Amniotic stem cell (primary cell): ENCODE measurements at regions not wholly inside any gene's neighbourhood (a gene's known extent, or its start where the extent isn't known, plus 50 kb on each side); places are given as distances from the start of the nearest gene placed in this dataset.

Source experiments
- DNase-seq: peaks from one replicate; lab custom pipeline; 2025; lab: John Stamatoyannopoulos, UW

DNA sequence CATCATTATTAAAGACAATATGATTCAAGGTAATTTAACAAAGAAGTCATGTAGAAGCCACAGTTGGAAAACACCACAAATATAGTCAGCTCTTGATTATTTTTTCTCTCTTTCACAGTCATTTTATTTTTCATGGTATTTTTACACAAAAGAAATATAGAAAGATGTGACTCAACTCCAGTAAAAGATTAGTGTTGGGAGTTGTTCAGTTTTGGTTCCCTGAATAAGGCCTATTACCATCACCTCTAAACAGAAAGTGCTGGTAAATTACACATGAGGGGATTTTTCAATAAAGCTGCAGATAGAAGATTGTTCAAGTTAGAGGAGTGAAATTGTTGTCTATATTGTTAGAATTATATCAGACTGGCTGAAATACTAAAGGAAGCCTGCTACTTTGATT lies 107.0 kb downstream of the DDIT4L start:
- DNase-seq = no peak

DNA sequence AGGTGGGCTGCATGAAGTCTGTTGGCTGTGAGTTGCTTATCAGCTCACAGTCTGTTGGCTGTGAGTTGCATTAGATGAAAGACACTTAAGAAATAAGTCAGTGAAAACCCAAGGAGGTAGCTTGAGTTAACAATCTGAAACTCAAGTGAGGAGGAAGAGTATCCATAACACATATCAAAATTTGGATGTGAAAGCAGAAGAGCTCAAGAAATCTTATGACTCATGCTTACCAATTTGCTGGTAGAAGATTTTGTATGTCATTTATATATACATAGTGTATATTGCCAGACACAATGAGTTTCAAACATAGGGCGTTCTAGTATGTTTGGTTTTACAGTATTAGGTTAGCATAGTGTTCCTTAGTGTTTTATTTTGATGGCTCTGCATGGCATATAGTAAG lies 107.4 kb downstream of the DDIT4L start:
- no peak for DNase-seq

DNA sequence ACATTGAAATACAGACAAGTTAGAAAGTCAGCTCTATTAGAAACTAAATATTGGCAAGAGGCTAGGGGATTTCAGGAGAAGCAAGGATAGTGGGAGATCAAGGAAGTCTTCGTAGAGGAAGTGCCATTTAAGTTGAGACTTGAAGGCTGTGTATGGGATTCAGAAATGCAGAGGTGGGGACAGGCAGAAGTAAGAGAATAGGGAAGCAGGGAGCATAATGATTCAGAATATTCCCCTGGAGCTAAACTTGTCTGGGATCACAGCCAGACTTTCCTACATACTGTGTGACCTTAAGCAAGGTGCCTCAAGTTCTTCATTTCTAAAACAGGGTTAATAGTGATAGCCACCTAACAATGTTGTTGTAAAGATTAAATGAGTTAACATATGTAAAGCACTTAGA lies 108.8 kb downstream of the DDIT4L start:
- no peak for DNase-seq

DNA sequence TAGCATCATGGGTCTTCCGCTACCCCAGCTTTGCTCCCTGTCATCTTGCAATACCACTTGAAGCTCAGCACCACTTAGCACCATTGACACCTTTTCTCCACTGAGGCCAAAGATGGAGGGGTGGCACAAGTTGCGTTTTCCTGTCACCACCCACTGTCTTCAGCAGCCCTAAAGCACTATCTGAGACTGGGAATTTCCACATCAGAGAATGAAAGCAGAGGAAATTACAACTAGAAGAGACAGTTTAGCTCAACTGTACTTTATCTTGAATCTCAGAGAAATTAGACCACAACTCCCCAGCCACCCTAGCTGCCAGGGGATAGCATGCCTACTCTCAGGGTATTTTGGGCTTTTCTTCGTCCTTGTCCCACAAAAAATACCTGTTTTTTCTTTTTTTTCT lies 111.0 kb downstream of the DDIT4L start:
- no peak for DNase-seq

DNA sequence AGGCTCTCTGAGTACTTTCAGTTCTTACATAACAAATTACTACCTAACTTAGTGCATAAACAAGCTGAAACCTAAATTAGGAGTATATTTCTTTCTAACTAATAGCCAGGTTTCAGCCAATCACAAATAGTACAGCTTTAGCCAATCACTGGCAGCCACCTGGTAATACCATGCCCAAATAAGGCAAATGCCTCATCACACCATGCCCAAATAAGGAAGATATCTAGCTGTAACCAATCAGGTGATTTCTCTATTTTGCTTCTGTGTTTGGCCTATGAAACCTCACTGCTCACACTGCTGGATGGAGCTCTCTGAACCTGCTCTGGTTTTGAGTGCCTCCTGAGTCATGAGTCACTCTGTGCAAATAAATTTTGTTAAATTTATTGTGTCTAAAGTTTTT lies 113.5 kb downstream of the DDIT4L start:
- DNase-seq = no peak

DNA sequence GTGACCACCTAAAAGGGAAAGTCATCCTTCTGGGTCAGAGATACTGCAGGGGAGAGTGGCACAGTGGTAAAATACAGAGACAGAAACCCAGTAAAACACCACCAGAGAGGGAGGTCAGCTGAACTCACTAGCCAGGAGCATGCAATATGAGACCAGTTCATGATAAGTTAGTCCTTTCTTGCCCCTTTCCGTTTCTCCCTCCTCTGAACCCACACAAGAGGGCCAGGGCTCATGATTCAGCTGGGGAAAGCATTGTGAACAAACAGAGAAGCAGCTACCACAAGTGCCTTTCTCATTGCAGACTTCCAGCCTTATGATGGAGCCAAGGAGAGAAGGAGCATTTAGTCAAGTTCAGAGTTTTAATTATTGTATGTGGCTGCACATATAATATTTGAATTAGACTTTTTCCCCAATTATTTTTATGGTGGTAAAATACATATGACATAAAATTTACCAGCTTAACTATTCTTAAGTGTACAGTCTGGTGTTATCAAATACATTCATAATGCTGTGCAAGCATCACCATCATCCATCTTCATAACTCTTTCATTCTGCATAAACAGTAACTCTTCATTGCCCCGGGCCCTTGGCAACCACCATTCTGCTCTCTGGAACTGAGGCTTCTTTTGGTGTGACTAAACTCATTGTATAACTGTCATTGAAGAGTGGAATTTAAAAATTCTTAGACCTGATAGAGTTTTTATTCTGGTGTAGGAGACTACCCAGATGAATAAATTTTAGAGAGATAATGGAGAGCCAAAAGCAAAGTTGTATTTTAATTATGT lies 114.6 kb downstream of the DDIT4L start:
- no peak for DNase-seq

DNA sequence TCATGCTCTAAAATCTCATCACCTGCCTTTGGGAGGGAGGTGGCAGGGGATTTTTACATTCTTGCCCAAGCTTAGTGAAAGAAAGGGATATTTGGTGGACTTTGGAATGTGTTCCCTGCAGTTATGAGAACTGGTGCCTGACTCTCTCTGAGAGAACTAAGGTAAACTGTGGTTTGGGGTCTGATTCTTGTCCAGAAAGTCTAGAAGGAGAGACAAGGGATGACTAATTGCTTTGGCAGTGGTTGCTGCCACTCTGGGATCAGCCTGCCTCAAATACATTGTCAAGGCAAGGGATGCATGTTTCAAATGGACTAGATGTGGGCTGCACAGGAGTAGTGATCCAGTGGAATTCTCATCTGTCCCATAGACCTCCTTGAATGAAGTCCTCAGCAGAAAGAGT lies 115.2 kb downstream of the DDIT4L start:
- no peak for DNase-seq

DNA sequence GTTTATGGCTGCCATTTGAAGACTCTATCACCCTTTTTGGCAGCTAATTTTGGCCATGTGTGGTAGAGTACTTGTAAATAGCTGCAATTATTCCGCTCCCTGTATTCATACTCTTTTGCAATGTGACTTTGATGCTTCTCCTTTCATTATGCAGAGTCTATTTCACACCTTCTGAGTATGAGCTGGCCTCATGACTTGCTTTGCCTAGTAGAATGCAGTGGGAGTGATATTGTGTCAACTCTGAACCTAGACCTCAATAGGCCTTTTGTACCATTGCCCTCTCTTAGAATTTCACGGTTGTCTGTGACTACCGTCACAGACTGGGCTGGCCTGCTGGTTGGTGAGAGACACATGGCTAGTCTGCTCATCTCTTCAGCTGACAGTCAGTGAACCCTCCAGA lies 118.8 kb downstream of the DDIT4L start:
- DNase-seq = no peak

DNA sequence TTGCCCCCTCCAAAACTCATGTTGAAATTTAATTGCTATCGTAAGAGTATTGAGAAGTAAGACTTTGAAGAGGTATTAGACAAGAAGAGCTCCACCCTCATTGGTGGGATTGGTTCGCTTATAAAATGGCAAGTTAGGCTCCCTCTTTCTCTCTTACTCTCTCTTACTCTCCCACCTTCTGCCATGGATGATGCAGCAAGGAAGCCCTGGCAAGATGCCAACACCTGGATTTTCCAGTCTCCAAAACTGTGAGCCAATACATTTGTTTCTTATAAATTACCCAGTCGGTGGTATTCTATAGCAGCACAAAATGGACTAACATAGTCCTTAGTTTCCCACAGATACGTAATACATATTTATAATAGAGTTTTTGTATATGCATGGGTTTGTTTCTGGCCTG lies 119.4 kb downstream of the DDIT4L start:
- no peak for DNase-seq

DNA sequence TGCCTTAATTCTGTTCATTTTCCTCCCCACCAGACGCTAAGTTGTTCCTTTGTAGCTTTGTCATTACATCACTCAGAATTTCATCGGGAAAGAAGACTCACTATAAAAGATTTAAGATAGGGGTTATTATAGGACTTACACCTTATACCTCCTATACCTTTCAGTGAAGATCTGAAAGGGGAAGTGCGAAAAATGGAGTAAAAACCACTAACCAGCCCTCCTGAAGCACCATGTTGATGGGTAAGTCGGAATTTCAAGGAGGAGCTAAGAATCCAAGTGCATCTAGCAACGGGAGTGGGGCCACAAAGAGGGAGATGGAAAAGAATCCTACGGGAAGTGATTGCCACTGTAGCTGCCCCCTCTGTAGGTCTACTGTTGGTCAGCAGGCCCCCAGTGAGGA lies 119.1 kb upstream of the H2AZ1 start:
- no peak for DNase-seq

DNA sequence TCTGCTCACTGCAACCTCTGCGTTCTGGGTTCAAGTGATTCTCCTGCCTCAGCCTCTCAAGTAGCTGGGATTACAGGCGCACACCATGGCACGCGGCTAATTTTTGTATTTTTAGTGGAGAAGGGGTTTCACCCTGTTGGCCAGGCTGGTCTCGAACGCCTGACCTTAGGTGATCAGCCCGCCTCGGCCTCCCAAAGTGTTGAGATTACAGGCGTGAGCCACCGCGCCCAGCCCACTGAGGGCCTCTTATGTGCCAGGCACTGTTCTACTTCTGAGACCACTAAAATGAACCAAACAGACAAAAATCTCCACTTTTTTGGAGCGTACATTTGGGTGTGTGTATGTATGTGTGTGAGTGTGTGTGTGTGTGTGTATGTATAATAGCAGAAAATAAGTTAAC lies 117.2 kb upstream of the H2AZ1 start:
- DNase-seq = no peak

DNA sequence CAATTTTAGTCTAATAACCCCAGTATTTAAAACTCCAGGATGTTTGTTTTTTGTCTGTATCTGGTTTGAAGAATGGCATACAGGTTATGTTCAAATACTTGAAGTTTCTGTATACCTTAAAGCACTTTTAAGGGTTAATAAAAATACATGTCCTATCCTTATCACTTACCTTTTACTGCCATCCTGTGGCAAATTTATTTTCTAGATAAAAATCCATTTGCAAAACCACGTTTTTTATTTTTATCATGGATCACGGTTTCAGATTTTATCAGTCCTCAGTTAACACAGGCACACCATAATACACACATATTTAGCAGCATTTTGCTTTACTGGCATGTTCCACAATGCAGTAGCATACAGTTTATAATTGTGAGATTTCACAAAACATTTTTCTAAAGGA lies 113.3 kb upstream of the H2AZ1 start:
- no peak for DNase-seq

DNA sequence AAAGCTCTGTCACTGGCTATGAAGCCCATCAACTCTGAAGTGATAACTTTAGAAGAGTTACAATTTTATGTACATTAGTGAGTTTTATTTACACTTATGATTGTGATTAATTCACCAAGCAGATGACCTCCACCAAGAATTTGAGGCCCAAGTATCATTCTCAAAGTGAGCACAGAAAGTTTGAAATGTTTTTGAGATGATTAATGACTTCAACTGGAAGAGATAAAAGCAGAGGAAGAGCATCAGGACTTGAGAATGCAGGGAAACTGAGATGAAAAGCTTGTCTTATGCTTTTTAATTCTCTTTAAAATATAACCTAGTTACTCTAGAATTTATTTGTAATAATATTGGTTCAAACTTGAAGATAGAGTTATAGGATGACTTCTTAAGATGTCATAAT lies 112.8 kb upstream of the H2AZ1 start:
- no peak for DNase-seq

DNA sequence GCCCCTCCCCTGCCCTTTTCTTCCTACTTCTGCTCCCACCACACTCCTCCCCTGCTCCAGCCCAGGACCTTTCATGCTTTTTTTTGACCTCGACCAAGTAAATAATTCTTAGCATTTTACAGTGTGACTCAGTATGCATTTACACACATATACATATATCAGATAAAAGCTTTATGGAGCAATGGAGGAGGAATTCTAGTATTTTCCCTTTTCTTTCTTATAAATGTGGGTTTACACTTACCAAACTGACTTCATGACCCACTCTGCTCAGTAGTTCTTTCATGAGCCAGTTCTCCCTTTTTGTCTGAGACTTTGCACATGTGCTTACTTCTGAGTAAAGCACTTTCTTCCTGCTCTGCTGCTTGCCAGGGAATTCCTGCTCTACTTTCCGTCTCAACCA lies 111.8 kb upstream of the H2AZ1 start:
- DNase-seq = no peak

DNA sequence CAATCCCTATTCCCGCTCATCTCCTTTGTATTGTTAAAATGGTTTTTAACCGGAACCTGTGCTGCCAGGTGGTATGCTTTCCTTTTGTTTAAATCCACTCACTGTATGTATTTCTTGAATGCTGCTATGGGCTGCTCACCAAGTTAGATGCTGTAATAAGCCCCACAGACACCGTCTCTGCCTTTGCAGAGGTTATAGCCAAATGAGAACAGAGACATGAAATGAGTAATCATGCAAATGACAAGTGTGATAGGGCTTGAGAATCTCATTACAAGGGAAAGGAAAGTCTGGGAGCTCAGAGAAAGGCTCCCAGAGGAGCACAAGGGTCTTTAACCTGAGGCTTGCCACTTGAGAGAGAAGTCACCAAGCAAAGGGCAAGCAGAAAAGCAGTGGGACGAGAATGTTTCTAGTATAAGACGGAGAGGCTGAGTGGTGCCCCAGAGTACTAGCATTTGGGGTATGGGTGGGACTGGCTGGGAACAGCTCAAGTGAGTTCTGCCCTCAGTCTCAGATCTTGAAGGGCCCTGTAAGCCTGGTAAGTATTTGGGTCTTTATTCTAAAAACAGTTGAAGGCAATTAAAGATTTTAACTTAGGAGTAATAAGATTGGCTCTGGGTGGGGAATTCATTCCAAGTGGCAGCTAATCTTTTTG lies 110.8 kb upstream of the H2AZ1 start:
- DNase-seq = no peak

DNA sequence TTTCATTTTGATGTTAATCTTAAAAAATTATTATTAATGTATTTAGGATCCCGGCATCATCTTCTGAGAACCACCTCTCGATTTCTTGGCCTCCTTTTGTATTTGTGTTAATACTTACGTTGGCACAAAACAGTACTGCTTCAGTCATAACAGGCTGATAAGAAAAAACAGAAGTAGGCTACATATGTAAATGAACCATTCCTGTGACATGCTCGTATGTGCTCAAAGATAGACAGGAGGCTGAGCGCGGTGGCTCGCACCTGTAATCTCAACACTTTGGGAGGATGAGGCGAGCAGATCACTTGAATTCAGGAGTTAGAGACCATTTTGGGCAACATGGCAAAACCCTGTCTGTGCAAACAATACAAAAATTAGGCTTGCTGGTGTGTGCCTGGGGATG lies 109.4 kb upstream of the H2AZ1 start:
- no peak for DNase-seq

DNA sequence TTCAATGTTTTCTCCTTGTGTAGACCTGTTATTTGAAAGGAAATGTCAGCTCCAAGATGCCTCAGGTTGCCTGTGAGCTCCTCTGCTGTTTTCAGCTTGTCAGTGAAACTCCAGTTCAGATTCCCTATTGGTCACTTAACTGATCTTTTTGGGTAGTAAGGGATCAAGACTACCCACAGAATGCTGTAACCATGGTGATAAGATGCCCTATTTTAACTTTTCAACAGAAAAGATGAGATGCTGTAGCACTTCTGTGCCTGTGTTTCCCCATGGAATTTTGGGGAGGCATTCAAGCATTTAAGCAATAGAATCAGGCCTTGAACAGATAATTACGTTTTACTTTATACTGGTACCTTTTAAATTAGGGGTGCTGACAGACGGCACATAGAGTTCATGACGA lies 106.6 kb upstream of the H2AZ1 start:
- no peak for DNase-seq

DNA sequence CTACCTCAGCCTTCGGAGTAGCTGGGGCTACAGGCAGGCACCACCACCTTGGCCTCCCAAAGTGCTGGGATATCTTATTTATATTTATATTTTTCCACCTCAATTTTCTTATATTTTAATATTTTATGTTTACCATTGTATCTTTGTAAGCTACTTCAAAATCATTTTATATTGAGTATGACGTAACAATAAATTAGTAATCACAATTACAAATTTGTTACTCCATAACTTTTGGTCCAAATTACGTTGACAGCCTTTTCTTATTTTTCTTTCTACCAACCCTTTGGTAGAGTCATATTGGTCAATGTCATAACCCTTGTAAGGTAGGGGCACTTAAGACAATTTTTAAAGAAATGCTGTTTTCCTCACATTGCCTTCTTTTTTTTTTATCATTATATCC lies 104.0 kb upstream of the H2AZ1 start:
- DNase-seq = no peak

DNA sequence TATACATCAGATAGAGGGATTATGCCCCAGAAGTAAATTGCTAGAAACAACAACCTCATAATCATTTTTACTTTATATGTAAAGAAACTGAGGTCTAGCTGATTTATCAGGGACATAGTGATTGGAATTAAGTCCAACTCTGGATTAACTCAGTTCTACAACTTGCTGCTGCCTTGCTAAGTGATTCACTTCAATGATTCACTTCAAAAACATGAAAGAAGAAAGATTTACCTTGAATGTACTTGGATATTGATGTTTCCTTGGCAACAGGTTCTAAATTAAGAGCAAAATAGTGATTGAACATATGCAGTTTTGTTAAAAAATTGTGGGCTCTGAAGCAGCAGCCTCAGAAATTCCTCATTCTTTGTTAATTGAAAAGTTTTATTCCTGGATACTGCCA lies 99.8 kb upstream of the H2AZ1 start:
- no peak for DNase-seq

DNA sequence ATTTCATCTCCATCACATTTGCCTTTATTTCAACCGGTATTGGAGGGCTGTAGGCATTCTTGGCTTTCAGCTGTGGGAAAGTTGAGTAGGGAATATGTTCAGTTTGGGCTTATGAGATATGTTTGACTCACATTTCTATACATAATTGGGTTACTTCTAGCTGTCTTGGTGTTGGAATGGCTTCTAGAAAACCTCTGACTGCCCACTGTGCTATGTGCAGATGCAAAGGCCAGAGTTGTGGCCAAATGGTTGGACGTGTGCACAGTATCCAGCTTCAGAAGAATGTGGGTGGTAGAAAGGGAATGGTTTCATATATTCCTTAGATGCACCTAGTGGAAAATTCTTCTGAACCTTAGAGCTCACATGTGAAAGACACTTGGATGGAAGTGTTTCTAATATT lies 92.6 kb upstream of the H2AZ1 start:
- DNase-seq = no peak

DNA sequence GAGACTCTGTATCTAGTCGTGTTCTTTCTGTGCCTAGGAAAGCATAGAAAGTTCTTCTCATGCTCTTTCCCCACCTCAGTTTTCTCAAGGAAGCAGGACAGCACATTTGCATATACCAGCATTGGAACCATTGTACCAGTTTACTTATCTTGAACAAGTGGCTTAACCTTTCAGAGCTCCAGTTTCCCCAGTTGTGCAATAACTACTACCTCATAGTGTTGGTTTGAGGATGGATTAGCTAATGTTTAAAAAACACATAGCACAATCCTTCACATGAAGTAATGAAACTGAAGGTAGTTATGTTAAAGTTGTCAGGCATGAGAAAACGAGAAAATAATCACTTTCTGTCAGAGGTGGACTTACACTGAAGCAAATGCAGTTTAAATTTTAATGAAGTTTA lies 92.2 kb upstream of the H2AZ1 start:
- DNase-seq = no peak

DNA sequence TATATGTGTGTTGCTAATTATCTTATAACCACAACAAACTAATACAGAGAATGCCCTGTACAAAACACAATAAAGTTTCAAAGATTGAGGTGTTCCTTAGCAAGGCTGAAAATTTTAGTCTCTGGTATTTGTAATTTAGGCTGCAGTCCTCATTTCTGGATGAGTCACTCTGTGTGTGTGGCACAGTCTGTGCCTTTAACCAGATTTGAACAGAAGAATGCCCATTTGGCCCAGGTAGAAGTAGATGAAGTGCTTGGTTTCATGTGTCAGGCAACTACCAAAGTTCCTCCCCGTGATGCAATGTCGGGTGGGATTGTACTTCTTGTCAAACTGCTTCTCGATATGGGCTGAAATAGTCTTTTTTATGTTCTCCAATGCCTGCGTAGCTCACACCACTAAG lies 91.6 kb upstream of the H2AZ1 start:
- DNase-seq = no peak

DNA sequence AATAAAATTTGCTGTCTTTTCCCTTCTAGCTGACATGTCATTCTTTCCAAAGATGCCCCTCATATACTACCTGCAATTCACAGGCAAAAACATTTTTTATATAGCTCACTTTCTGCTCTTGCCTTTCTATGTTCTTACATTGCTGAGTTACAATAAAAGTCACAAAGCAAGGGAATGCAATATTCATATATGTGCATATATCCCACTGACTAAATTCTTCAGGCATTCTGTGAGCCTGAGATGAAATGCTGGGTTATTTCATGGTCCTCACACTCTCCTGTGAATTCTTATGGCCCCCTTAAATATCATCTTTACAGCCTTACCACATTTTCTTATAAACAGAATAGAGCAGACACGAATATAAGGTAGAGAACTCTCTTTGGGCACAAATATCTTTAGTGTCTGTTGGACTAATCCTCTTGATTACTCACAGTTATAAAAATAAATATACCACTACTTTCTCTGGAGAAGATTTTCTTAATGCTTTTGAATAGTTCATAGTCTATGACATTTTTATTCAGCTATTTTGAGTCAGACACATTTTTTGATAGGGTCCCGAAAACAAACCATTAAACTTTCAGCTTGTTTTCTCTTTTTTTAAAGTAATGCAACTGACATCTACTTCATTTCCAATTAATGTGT lies 84.1 kb upstream of the H2AZ1 start:
- no peak for DNase-seq

DNA sequence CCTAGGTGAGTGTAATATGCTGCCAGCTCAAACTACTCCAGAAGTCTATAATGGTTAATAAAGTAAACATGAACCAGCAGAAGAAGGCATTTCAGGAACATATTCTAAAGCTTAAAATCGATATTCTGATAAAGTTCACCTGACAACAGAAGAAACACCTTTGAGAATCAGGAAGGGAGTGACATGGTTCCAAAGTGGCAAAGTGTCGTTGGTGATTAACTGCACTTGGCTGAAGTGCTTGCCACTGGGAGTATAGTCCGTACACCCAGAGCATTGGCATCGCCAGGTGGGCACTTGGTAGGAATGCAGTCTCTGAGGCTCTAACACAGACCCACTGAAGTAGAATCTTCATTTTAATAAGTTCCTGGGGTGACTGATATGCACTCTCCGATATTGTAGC lies 76.0 kb upstream of the H2AZ1 start:
- DNase-seq = no peak
